Thoracic aorta (tissue), 2 donors: ENCODE measurements at regions not wholly inside any gene's neighbourhood (a gene's known extent, or its start where the extent isn't known, plus 50 kb on each side); places are given as distances from the start of the nearest gene placed in this dataset.
"Not testable (repeated sequence)": the region's sequence is repeated elsewhere in the genome, so short reads cannot be mapped to it uniquely, and the experiment has no call there.

ENCODE experiments used
- ATAC-seq: fragments of 150-250 bp; one replicate; pipeline ENCODE4 v1.8.0; 2017; ENCODE audit warnings: low read depth; ENCODE audit not compliant: insufficient number of reproducible peaks, low FRiP score
- DNase-seq: peaks from one replicate; pipeline ENCODE4 v3.0.0-alpha.2; 2020; ENCODE audit warnings: low spot score
- H3K27ac ChIP-seq, 2 donors: fragments of 200-600 bp; sonication (generic); 1 replicate in 1 of 2; 2 replicates in 1 of 2; pipeline ENCODE4 v1.5.1; 2016; ENCODE audit warnings: mild to moderate bottlenecking in 2 of 2, moderate library complexity in 2 of 2
- H3K27me3 ChIP-seq: fragments of 200-600 bp; sonication (generic); replicated peaks from 2 replicates; pipeline ENCODE4 v1.6.0; 2016; ENCODE audit warnings: mild to moderate bottlenecking; ENCODE audit not compliant: insufficient read depth
- H3K36me3 ChIP-seq: fragments of 200-600 bp; sonication (generic); one replicate; pipeline ENCODE4 v1.5.1; 2016
- H3K4me1 ChIP-seq, 2 donors: fragments of 200-600 bp; sonication (generic); 1 replicate in 1 of 2; 2 replicates in 1 of 2; pipeline versions ENCODE4 v1.5.1 to v1.6.0; 2016; ENCODE audit warnings: low read depth in 2 of 2, mild to moderate bottlenecking in 1 of 2; ENCODE audit not compliant: control insufficient read depth in 1 of 2
- H3K4me3 ChIP-seq: fragments of 200-600 bp; sonication (generic); 2 replicates; pipeline ENCODE4 v1.5.1; 2016; ENCODE audit warnings: mild to moderate bottlenecking
- H3K9me3 ChIP-seq: fragments of 200-600 bp; sonication (generic); 2 replicates; pipeline ENCODE4 v1.5.1; 2016
- TF ChIP-seq, protein P1 (sequence below): fragments of 200-600 bp; sonication (generic); IDR thresholded peaks from one replicate; pipeline ENCODE4 v1.5.1; 2019; ENCODE audit warnings: antibody characterized with exemption

DNA sequence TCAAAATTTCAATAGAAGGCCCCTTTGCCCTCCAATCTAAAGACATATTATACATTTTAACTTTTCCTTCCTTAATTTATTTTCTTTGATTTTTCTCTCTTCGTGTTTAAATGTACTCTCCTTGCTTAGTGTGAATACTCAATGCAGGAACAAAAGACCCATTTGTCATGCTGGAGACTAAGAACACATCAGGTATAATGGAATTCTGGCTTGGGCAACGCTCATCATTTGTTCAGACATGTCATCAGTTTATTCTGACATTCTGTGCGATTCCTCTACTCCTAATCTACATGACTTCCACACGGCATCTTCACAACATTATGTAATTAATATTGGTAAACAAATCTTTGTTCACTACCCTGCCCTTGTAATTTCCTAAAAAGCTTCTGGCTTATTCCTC is 136.6 kb upstream of the LRRN1 start:
- H3K27ac ChIP-seq, result no peak overlapping the region
- no peaks in the 10 kb centered on the region for H3K4me1 ChIP-seq
- DNase-seq (no peak), ATAC-seq (no peak)
- H3K36me3 ChIP-seq, result no peaks in the 10 kb centered on the region
- TF ChIP-seq, protein P1, sequence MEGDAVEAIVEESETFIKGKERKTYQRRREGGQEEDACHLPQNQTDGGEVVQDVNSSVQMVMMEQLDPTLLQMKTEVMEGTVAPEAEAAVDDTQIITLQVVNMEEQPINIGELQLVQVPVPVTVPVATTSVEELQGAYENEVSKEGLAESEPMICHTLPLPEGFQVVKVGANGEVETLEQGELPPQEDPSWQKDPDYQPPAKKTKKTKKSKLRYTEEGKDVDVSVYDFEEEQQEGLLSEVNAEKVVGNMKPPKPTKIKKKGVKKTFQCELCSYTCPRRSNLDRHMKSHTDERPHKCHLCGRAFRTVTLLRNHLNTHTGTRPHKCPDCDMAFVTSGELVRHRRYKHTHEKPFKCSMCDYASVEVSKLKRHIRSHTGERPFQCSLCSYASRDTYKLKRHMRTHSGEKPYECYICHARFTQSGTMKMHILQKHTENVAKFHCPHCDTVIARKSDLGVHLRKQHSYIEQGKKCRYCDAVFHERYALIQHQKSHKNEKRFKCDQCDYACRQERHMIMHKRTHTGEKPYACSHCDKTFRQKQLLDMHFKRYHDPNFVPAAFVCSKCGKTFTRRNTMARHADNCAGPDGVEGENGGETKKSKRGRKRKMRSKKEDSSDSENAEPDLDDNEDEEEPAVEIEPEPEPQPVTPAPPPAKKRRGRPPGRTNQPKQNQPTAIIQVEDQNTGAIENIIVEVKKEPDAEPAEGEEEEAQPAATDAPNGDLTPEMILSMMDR, result no peak
- no peaks in the 10 kb centered on the region for H3K27me3 ChIP-seq
- no peaks in the 10 kb centered on the region for H3K9me3 ChIP-seq
- H3K4me3 ChIP-seq, result no peak overlapping the region

DNA sequence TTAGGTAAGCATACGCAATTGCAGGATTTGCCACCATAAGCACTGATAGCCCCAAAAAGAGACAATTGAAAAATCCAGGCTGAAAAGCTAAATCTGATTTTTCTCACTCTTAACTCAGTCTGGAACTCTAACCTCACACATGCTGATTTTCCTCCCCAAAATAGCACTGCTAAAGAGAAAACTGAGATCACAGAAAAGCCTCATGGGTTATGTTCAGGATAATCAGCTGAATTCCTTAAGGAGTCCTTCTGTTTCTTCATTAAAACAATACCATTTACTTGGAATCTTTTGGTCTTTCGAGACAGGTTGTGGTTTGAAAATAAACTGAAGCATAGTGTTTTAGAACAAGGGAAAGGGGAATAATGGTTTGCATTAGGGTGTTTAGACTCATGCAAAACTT is 144.3 kb upstream of the LRRN1 start:
- TF ChIP-seq, protein P1, result no peak
- Histone ChIP-seq H3K36me3 (no peaks in the 10 kb centered on the region), H3K4me1 (no peaks in the 10 kb centered on the region), H3K9me3 (no peaks in the 10 kb centered on the region), H3K4me3 (no peak overlapping the region), H3K27me3 (no peaks in the 10 kb centered on the region), H3K27ac (no peak overlapping the region)
- ATAC-seq (no peak), DNase-seq (no peak)

DNA sequence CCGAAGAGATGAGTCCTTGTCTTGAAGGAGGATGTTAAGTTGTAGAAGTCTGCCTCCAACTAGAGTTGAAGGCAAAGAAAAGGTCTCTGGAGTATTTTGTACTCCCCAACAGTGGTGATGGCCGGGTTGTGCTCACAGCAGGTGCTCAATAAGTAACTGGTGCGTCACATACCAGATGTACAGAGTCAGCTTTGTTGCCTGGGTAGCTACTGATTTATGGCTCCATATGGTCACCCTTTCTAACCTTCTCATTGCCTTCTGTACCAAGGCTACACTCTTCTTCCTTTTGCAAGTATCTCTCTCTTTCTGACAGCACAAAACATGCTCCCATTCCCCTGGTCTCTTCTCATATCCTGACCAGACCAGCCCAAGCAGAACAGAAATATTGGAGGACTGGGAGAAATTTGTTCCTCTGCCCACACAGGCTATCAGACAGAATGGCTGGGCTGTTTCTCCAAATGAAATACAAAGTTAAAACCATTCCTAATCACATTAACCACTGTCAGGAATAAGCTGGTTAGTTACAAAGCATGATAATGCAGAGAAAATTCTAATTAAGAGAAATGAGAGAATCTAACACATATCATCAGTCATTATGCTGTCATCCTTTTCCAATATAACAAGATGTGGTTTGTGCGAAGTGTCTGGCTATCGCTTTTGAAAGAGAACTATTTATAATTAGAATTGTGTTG is 150.1 kb upstream of the LRRN1 start:
- TF ChIP-seq, protein P1, result no peak
- Histone ChIP-seq H3K27me3 (no peaks in the 10 kb centered on the region), H3K36me3 (no peaks in the 10 kb centered on the region), H3K4me1 (no peaks in the 10 kb centered on the region), H3K4me3 (no peak overlapping the region), H3K27ac (no peak overlapping the region), H3K9me3 (no peaks in the 10 kb centered on the region)
- no peak for ATAC-seq
- DNase-seq, result no peak

DNA sequence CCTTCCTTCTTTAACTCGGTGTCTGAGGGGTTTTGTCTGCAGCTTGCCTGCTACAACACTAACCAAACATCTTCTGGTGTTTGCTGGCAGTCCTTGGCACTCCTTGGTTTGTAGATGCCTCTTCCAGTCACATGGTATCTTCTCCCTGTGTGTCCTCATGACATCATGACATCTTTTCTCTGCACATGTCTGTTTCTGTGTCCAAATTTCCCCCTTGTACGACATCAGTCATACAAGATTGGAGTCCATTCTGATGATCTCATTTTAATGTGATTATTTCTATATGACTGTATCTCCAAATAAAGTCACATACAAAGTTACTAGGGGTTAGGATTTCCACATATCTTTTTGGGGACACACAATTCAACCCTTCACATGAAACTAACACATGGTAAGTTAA is 152.3 kb upstream of the LRRN1 start:
- Histone ChIP-seq H3K4me3 (no peak overlapping the region), H3K9me3 (no peaks in the 10 kb centered on the region), H3K4me1 (no peaks in the 10 kb centered on the region), H3K27ac (no peak overlapping the region), H3K27me3 (no peaks in the 10 kb centered on the region), H3K36me3 (no peaks in the 10 kb centered on the region)
- TF ChIP-seq, protein P1, result no peak
- DNase-seq (no peak), ATAC-seq (no peak)

DNA sequence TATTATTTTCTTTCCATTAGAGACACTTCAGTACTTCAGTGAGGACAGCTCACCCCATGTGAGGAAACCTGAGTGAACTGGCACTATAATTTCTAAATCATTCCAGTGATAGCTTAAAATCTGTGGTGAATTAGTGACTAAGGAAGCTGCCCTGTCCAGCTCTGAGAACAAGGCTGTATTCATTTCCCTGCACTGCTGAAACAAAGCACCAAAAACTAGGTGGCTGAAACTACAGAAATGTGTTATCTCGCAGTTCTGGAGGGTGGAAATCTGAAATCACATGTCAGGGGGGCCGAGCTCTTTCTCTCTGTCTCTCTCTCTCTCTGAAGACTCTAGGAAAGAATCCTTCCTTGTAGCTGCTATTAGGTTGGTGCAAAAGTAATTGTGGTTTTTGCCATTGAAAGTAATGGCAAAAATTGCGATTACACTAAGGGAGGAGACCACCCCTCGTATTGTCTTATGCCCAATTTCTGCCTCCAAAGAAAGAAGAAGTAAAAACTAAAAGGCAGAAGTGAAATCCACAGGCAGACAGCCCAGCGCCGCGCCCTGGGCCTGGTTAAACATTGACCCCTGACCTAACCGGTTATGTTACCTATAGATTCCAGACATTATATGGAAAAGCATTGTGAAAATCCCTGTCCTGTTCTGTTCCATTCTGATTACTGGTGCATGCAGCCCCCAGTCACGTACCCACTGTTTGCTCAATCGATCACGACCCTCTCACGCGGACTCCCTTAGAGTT is 153.0 kb upstream of the LRRN1 start:
- not testable (repeated sequence) for H3K27ac ChIP-seq, H3K9me3 ChIP-seq, DNase-seq, H3K4me3 ChIP-seq, H3K27me3 ChIP-seq, ATAC-seq, H3K4me1 ChIP-seq, H3K36me3 ChIP-seq
